ENCODE measurements at regions not wholly inside any gene's neighbourhood (a gene's known extent, or its start where the extent isn't known, plus 50 kb on each side); places are given as distances from the start of the nearest gene placed in this dataset.
"Not testable (repeated sequence)": the region's sequence is repeated elsewhere in the genome, so short reads cannot be mapped to it uniquely, and the experiment has no call there.

DNA sequence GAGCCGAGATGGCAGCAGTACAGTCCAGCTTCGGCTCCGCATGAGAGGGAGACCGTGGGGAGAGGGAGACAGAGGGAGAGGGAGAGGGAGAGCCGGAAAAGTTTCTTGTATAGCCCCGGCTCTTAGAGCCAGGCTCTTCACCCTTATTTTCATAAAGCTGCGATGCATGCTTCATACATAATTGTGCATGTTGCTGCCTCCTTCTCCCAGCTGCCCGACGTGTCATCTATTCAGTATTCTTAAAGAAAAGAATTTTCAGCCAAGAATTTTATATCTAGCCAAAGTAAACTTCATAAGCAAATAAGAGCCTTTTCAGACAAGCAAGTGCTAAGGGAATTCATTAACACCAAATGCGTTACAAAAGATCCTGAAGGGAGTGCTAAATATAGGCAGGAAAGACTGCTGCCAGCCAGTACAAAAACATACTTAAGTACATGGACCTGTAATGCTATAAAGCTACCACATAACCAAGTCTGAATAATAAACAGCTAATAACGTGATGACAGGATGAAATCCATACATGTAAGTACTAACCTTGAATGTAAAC, 219.8 kb upstream of the CXADR start:
- not testable (repeated sequence) for TF ChIP-seq POLR2AphosphoS5 (IDR thresholded peaks at IDR 0.05; ENCODE audit: borderline replicate concordance, low read depth, low read length); EZH2 (IDR thresholded peaks at IDR 0.05); FOXP2 (optimal IDR thresholded peaks at IDR 0.05; ENCODE audit: control extremely low read depth, extremely low read length, insufficient read depth)

Measured in SK-N-MC (cell line).